Vagina (tissue), 2 donors: ENCODE measurements at regions not wholly inside any gene's neighbourhood (a gene's known extent, or its start where the extent isn't known, plus 50 kb on each side); places are given as distances from the start of the nearest gene placed in this dataset.

Experiments
- CTCF ChIP-seq, 3 experiments: fragments of 450-650 bp in 2 of 3; fragments of 200-600 bp in 1 of 3; sonication (generic) in 1 of 3; IDR thresholded peaks; one replicate each; pipeline ENCODE4 v1.5.1; 2017 to 2019; ENCODE audit warnings: antibody characterized with exemption in 3 of 3, mild to moderate bottlenecking in 2 of 3, moderate library complexity in 2 of 3
- POLR2A ChIP-seq, 2 donors: fragments of 450-650 bp; IDR thresholded peaks; one replicate each; pipeline ENCODE4 v1.6.1; 2017; ENCODE audit warnings: antibody characterized with exemption in 2 of 2, mild to moderate bottlenecking in 2 of 2, moderate library complexity in 2 of 2
- POLR2AphosphoS5 ChIP-seq, 2 donors: sonication (generic); formaldehyde crosslinking; IDR thresholded peaks; one replicate each; pipeline ENCODE4 v1.9.0; 2017; ENCODE audit warnings: antibody characterized with exemption in 2 of 2, mild to moderate bottlenecking in 2 of 2, low read depth in 1 of 2; ENCODE audit not compliant: insufficient read depth in 1 of 2

GRCh38 chr4:15163284-15163645, 161.0 kb downstream of the CPEB2 start:
- no peak for TF ChIP-seq CTCF (IDR thresholded peaks at IDR 0.05)
- TF ChIP-seq POLR2A (IDR thresholded peaks at IDR 0.05): no peak
- no peak for TF ChIP-seq POLR2AphosphoS5 (IDR thresholded peaks at IDR 0.05; ENCODE audit: insufficient read depth in 1 of 2, low read depth in 1 of 2)
